Activated naive CD4-positive, alpha-beta T cell treated with anti-CD3 and anti-CD28 coated beads, Interleukin-2, amount 10 ng/mL, durations not matched to agents 7 days and 5 days (primary cell): ENCODE measurements at regions not wholly inside any gene's neighbourhood (a gene's known extent, or its start where the extent isn't known, plus 50 kb on each side); places are given as distances from the start of the nearest gene placed in this dataset.

ENCODE experiments used
- CTCF ChIA-PET: fragments of 350-600 bp; sonication (Branson Sonifier 250); formaldehyde crosslinking; loops from one replicate; lab custom pipeline; 2021; ENCODE audit warnings: antibody characterized with exemption; lab: Charles Lee
- DNase-seq: peaks from one replicate; pipeline ENCODE4 v3.0.0-alpha.2; 2020
- H3K27ac Mint-ChIP-seq: one replicate; pipeline ENCODE4 v1.8.0; 2021; ENCODE audit warnings: mild to moderate bottlenecking, moderate library complexity, mixed read lengths
- H3K27me3 Mint-ChIP-seq: one replicate; pipeline ENCODE4 v1.8.0; 2021; ENCODE audit warnings: mild to moderate bottlenecking, mixed read lengths
- H3K36me3 Mint-ChIP-seq: one replicate; pipeline ENCODE4 v1.8.0; 2021; ENCODE audit warnings: mixed read lengths
- H3K4me1 Mint-ChIP-seq: one replicate; pipeline ENCODE4 v1.8.0; 2021; ENCODE audit warnings: mixed read lengths
- H3K4me3 Mint-ChIP-seq: one replicate; pipeline ENCODE4 v1.8.0; 2021; ENCODE audit warnings: mild to moderate bottlenecking, moderate library complexity, mixed read lengths
- H3K9me3 Mint-ChIP-seq: one replicate; pipeline ENCODE4 v1.8.0; 2021; ENCODE audit warnings: mixed read lengths

- CTCF ChIA-PET: no interaction called here
- Mint-ChIP-seq H3K36me3 (no peaks in the 10 kb centered on the region), H3K27me3 (no peaks in the 10 kb centered on the region)
Observed at GRCh38 chr4:119735165-119735651, 106.6 kb upstream of the PDE5A start.

GRCh38 chr4:119733431-119733830 is 104.8 kb upstream of the PDE5A start:
- Mint-ChIP-seq H3K36me3 (no peaks in the 10 kb centered on the region), H3K27ac (no peak overlapping the region), H3K9me3 (no peaks in the 10 kb centered on the region), H3K27me3 (no peaks in the 10 kb centered on the region), H3K4me3 (no peak overlapping the region), H3K4me1 (no peaks in the 10 kb centered on the region)
- DNase-seq: no peak
- CTCF ChIA-PET: no interaction called here

More at GRCh38 chr4:119735165-119735651, 106.6 kb upstream of the PDE5A start:
- no peak overlapping the region for H3K27ac Mint-ChIP-seq
- H3K4me1 Mint-ChIP-seq: no peaks in the 10 kb centered on the region
- DNase-seq: no peak
- no peaks in the 10 kb centered on the region for H3K9me3 Mint-ChIP-seq
- H3K4me3 Mint-ChIP-seq: no peak overlapping the region

GRCh38 chr4:119731778-119732177 is 103.2 kb upstream of the PDE5A start:
- CTCF ChIA-PET: no interaction called here
- Mint-ChIP-seq H3K27ac (no peak overlapping the region), H3K4me3 (no peak overlapping the region), H3K9me3 (no peaks in the 10 kb centered on the region), H3K36me3 (no peaks in the 10 kb centered on the region), H3K27me3 (no peaks in the 10 kb centered on the region), H3K4me1 (no peaks in the 10 kb centered on the region)
- no peak for DNase-seq

- Mint-ChIP-seq H3K4me3 (no peak overlapping the region), H3K4me1 (no peaks in the 10 kb centered on the region), H3K36me3 (no peaks in the 10 kb centered on the region), H3K27me3 (no peaks in the 10 kb centered on the region), H3K27ac (no peak overlapping the region), H3K9me3 (no peaks in the 10 kb centered on the region)
- CTCF ChIA-PET: no interaction called here
- no peak for DNase-seq
Observed at GRCh38 chr4:119731146-119731742, 102.6 kb upstream of the PDE5A start.

- CTCF ChIA-PET: no interaction called here
- no peaks in the 10 kb centered on the region for H3K36me3 Mint-ChIP-seq
- no peaks in the 10 kb centered on the region for H3K4me1 Mint-ChIP-seq
- no peaks in the 10 kb centered on the region for H3K9me3 Mint-ChIP-seq
- no peak overlapping the region for H3K4me3 Mint-ChIP-seq
- no peak for DNase-seq
- no peaks in the 10 kb centered on the region for H3K27me3 Mint-ChIP-seq
- H3K27ac Mint-ChIP-seq: no peak overlapping the region
Observed at GRCh38 chr4:119730671-119730950, 102.0 kb upstream of the PDE5A start.

- Mint-ChIP-seq H3K9me3 (no peaks in the 10 kb centered on the region), H3K4me1 (no peaks in the 10 kb centered on the region), H3K27ac (no peak overlapping the region), H3K4me3 (no peak overlapping the region), H3K27me3 (no peaks in the 10 kb centered on the region), H3K36me3 (no peaks in the 10 kb centered on the region)
- no peak for DNase-seq
- CTCF ChIA-PET: no interaction called here
Observed at GRCh38 chr4:119729835-119730670, 101.4 kb upstream of the PDE5A start.

- H3K27ac Mint-ChIP-seq: no peak overlapping the region
- H3K9me3 Mint-ChIP-seq: no peaks in the 10 kb centered on the region
- H3K4me3 Mint-ChIP-seq: no peak overlapping the region
- H3K4me1 Mint-ChIP-seq: no peaks in the 10 kb centered on the region
- DNase-seq: no peak
- no peaks in the 10 kb centered on the region for H3K36me3 Mint-ChIP-seq
- no peaks in the 10 kb centered on the region for H3K27me3 Mint-ChIP-seq
- CTCF ChIA-PET: interaction anchor here (0.6 kb wide), 1 partner anchor 26 kb away, joined by 3 read pairs; no protein-coding TSS in a partner anchor
Observed at GRCh38 chr4:119728692-119729593, 100.3 kb upstream of the PDE5A start.

- Mint-ChIP-seq H3K9me3 (no peaks in the 10 kb centered on the region), H3K4me3 (no peak overlapping the region), H3K36me3 (no peaks in the 10 kb centered on the region), H3K27ac (no peak overlapping the region), H3K4me1 (no peaks in the 10 kb centered on the region), H3K27me3 (no peaks in the 10 kb centered on the region)
- no peak for DNase-seq
- CTCF ChIA-PET: interaction anchor here (0.6 kb wide), 1 partner anchor 25 kb away, joined by 3 read pairs; no protein-coding TSS in a partner anchor
Observed at GRCh38 chr4:119728185-119728584, 99.6 kb upstream of the PDE5A start.

- no peaks in the 10 kb centered on the region for H3K36me3 Mint-ChIP-seq
Observed at GRCh38 chr4:119726505-119726904, 97.9 kb upstream of the PDE5A start.

GRCh38 chr4:119725688-119726330 is 97.2 kb upstream of the PDE5A start:
- H3K4me1 Mint-ChIP-seq: no peaks in the 10 kb centered on the region
- H3K9me3 Mint-ChIP-seq: no peaks in the 10 kb centered on the region
- CTCF ChIA-PET: no interaction called here
- no peaks in the 10 kb centered on the region for H3K36me3 Mint-ChIP-seq
- no peak overlapping the region for H3K27ac Mint-ChIP-seq
- H3K4me3 Mint-ChIP-seq: no peak overlapping the region
- no peak for DNase-seq
- no peaks in the 10 kb centered on the region for H3K27me3 Mint-ChIP-seq

More at GRCh38 chr4:119726505-119726904, 97.9 kb upstream of the PDE5A start:
- Mint-ChIP-seq H3K4me1 (no peaks in the 10 kb centered on the region), H3K4me3 (no peak overlapping the region), H3K27ac (no peak overlapping the region), H3K9me3 (no peaks in the 10 kb centered on the region), H3K27me3 (no peaks in the 10 kb centered on the region)
- CTCF ChIA-PET: no interaction called here
- no peak for DNase-seq

GRCh38 chr4:119725011-119725410 is 96.4 kb upstream of the PDE5A start:
- Mint-ChIP-seq H3K4me1 (no peaks in the 10 kb centered on the region), H3K9me3 (no peaks in the 10 kb centered on the region), H3K36me3 (no peaks in the 10 kb centered on the region), H3K27me3 (no peaks in the 10 kb centered on the region), H3K27ac (no peak overlapping the region), H3K4me3 (no peak overlapping the region)
- no peak for DNase-seq
- CTCF ChIA-PET: no interaction called here

- H3K4me1 Mint-ChIP-seq: no peaks in the 10 kb centered on the region
Observed at GRCh38 chr4:119722670-119723069, 94.1 kb upstream of the PDE5A start.

GRCh38 chr4:119721878-119722277 is 93.3 kb upstream of the PDE5A start:
- Mint-ChIP-seq H3K4me1 (no peaks in the 10 kb centered on the region), H3K27ac (no peak overlapping the region), H3K36me3 (no peaks in the 10 kb centered on the region), H3K4me3 (no peak overlapping the region), H3K27me3 (no peaks in the 10 kb centered on the region), H3K9me3 (peaks cover 3% of the 10 kb centered on the region)
- CTCF ChIA-PET: no interaction called here
- DNase-seq: no peak

More at GRCh38 chr4:119722670-119723069, 94.1 kb upstream of the PDE5A start:
- CTCF ChIA-PET: no interaction called here
- Mint-ChIP-seq H3K27me3 (no peaks in the 10 kb centered on the region), H3K4me3 (no peak overlapping the region), H3K36me3 (no peaks in the 10 kb centered on the region), H3K9me3 (no peaks in the 10 kb centered on the region), H3K27ac (no peak overlapping the region)
- no peak for DNase-seq
